CD4-positive, alpha-beta T cell treated with Interleukin-17A for 1 hour (primary cell): ENCODE measurements at regions not wholly inside any gene's neighbourhood (a gene's known extent, or its start where the extent isn't known, plus 50 kb on each side); places are given as distances from the start of the nearest gene placed in this dataset.

Source experiments
- DNase-seq: peaks from one replicate; pipeline ENCODE4 v3.0.0-alpha.2; 2020

DNA sequence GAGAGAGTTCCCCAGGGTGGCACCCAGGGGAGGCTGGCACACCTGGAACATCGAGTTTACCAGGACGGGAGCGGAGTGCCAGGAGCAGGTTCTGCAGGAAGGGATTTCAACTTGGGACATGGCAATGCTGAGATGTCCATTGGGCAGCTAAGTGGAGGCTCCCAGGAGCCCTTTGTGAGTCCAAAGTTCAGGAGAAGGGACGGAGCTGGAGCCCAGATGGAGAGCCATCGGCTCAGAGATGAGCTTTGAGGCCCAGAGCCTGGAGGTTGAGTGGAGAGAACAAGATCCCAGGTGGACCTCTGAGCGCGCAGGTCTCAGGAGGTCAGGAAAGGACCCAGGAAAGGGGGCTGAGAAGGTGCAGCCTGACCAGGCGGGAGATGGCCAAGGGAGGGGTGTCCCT is 67.5 kb upstream of the AFDN start:
- DNase-seq: no peak

DNA sequence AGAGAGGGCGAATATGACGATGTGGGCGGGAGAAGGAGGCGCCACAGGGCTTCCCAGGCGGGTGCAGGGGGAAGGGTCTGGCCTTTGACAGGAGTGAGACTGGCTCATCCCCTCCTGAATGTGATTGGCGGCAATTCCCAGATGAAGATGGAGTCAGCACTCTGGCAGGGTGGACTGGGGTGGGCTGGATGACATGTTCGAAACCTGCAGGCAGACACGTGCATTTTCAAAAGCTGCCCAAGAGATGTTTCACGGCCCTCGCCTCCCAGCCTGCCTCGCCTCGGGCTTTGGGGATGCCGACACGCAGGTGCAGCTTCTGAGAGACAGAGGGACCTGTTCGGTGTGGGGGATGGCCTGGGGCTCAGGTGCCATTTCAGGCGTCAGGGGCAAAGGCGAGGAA is 66.8 kb upstream of the AFDN start:
- DNase-seq: no peak

DNA sequence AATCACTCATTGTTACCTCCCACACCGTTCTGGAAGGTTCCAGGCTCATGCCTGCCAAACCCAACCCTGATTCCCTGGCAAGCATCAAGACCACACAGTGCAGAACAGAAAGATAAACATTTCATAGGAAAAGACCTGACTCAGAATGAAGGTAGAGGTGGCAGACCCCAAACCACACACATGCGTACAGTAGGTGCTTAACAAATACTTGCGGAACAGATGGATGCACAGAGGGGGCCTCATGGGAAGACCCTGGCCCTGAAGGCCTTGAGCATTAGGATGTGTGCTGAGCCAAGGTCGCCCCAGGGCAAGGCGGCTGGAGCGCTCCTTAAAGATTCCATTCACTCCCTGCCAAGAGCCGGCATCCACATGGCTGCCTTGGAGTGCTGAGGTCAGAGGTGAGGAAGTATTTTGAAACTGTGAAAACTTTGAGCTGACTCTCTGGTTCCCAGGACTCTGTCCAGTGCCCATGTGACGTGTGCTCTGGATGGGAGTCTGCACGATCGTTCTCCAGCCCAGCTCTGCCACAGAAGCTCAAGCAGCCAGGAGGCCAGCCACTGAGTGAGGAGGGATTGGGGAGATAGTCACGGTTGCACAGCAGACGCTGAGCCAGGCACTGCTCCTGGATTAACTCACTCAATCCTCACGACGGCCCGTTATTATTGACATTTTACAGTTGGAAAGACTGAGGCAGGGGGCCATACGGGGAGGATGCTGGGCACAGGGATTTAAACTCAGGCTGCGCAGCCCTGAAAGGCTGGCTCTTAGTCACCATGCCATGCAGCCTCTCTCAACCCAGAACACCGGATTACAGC is 65.5 kb upstream of the AFDN start:
- DNase-seq: no peak

DNA sequence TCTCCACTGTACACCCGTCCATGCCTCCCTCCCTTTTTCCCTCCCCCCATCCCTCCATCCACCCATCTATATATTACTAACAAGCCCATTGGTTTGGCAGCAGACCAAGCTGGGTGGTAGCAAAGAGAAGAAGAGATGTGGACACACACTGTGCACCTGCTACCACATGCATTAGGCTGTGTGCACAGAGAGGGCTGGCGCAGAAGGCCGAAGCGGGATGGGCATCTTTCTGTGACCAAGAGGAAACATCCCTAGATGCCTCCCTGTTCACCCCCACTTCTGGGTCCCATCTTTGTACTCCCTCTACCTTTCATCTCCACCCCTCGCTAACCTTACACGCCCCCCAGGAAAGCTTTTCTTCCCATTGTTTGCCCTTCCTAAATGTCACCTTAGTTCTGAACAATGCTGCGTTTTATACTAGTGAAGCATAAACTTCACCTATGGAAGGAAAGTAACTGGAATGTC is 64.9 kb upstream of the AFDN start:
- no peak for DNase-seq

DNA sequence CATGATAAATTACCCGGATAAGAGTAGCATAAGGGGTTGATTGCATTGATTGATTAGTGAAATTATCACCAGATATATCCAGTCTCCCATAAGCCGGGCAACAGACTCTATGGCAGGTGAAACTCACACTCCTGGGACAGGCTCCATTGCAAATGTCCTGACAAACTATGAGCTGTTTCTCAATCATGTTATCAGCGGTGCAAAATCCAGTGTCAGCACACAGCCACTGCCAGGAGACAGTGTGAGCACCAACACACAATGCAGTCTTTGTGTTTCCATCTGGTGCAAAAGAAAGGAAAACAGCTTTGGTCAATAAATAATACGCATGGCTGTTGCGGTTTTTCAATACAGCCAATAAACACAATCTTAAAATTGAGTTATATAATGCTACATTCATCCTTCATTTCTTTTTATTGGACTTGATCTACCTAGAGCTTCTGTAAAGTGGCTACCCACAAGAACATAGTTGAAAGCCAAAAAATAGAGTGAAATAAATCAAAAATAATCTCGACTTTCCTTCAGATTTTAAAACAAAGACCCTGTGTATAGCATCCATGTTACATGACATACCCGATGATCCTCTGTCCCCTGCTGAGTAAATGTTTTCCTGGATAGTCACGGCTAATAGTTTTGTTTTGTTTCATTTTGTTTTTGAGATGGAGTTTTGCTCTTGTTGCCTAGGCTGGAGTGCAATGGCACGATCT is 64.3 kb upstream of the AFDN start:
- DNase-seq: no peak

DNA sequence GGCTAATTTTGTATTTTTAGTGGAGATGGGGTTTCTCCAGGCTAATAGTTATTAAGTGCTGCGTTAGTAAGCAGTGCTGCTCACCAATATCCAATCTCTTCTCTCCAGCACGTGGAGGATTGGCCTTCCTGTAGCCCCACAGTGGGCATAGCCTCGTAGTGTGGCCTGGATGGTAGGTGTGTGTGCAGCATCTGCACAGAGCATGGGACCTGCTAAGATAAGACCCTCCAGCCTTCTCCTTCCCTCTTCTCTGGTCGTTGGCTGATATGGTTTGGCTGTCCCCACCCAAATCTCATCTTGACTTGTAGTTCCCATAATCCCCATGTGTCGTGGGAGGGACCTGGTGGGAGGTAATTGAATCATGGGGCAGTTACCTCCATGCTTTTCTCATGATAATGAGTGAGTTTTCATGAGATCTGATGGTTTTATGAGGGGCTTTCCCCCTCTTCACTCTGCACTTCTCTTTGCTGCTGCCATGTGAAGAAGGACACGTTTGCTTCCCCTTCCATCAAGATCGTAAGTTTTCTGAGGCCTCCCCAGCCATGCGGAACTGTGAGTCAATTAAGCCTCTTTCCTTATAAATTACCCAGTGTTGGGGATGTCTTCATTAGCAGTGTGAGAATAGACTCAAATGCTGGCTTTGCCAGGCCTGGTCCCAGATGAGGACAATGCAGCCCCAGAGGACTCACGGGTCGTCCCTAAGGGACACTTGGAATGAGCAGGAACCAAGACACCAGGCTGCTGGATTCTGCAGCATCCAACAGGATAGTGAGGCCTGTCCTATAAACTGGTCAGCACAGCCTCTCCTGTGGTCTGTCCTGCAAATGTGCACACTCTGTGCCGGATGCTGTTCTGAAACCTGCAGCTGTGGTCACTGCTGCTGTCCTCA is 63.4 kb upstream of the AFDN start:
- no peak for DNase-seq

DNA sequence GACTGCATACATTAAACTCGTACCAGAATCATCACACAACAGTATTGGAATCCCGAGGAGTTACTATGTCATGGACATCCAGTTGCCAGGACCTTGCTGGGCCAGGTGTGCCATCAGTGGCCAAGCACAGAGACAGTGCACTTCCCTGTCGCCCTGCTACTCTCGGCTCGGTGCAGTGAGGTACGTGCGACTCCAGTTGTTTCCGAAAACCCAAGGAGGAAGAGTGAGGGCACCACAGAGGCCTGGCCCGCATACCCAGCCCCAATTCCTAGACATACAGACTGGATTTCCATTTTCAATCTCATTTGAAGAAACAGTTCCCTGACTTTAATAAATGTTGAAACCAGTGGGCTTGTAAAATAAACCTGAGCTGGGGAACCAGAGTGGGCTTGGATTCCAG is 62.5 kb upstream of the AFDN start:
- no peak for DNase-seq

DNA sequence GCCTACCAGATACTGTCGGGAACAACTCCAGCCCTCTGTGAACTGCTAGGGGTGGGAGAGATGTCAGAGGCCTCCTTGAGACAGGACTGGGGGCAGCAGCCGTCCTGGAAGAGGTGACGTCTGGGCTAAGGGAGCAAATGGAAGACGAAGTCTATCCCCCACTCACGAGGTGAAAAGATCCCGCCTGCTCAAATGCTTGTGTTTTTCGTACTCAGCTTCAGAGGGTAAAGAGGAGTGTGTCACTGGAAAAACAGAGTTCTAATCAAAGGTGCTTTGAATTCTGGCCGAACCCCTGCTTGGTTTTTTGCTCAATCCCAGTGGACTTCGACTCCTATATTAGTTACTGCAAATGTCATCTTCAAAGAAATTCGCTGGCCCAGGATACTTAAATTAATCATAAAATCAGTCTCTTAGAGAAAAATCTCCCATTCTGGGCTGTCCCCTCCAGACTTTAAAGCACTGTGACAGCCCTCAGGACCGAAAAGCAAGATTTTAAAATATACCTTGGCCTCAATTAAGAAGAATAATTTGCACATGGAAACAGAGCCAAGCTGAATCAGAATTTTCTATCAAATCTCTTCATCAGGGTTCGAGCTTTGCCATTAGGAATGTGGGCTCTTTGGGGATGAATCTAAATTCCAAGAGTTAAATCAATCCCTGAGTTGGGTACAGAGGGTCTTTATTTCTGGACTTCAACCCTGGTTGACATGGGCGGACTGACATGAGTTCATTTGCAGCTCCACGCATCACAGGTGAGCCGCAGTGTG is 61.8 kb upstream of the AFDN start:
- DNase-seq: no peak

DNA sequence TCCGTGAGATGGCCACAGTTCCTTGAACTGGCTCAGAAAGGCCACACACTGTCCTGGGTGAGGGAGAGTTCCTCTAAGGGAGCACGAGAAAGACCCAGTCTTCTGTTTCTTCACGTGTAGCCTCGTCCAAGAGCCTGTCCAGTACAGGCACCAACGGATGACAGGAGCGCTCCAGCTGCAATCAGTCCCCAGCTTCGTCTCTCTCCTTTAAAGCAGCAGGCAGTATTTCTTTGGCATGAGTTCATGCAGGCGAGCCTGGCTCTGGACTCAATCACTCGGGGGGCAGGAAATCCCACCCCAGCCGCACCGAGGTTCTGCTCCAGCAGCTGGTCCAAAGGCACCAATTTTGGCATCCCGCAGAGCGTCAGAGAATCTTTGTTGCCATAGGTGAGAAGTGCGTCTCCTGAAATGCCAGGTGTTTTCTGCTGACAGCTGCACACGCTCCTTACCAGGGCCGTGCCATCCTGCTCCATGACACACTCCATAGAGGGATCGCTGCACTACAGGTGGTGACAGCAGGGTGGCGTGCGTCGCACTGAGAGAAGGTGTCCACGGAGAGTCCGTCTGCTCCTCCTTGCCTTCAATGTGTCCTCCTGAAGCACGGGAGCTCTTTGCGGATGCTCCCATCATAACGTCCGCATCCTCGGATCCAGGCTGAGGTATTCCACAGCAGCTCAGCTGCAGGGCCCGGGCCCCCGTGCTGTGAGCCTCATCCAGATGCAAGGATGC is 59.6 kb upstream of the AFDN start:
- no peak for DNase-seq

DNA sequence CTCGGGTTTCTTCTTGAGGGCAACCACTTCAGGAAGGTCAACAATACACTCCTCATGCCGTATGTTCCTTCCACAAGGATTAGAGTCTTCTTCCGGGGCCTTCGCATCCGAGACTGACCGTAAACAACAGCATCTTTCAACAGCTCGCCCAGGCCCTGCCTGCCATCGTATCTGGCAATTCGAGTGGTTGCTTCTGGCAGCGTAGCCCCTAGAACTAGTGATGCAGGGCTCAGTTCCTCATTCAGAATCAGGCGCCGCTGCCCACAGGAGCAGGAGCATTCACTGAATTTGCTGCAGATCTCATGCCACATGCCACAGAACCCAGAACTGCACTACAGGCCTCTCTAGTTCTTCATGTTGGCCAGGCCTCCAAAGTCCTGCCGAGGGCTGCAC is 59.0 kb upstream of the AFDN start:
- DNase-seq: no peak

DNA sequence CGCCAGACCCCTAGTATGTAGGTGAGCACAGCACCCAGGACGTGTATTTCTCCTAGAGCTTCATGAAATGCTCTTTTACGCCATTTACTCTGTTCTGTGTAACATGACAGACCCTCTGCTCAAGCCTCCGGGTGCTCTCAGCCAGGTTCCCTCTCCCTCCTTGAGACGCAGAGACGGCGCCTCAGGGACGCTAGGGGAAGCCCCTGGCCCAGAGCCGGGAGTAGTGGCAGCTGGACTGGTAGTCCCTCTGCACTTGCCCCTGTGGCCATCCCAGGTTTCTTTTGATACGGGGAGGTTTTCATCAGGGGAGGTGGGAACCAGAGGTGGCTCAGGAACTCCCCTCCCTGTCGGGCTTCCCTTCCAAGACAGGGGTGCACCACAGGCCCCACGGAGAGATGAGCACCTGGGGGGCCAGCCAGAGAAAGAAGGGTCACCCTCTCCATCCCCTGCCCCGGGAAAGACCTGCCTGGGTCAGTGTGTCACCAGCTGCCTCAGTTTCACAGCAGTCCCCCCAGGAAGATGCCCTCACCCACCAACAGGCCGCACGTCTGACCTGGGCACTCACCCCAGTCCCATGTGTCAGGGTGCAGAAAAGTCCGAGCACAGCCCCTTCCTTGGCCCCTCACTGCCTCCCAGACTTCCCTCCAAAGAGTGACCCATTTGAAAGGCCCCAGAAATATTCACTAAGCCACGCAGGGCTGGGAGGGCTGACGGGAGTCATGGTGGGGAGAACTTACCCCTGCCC is 58.1 kb upstream of the AFDN start:
- DNase-seq: no peak

DNA sequence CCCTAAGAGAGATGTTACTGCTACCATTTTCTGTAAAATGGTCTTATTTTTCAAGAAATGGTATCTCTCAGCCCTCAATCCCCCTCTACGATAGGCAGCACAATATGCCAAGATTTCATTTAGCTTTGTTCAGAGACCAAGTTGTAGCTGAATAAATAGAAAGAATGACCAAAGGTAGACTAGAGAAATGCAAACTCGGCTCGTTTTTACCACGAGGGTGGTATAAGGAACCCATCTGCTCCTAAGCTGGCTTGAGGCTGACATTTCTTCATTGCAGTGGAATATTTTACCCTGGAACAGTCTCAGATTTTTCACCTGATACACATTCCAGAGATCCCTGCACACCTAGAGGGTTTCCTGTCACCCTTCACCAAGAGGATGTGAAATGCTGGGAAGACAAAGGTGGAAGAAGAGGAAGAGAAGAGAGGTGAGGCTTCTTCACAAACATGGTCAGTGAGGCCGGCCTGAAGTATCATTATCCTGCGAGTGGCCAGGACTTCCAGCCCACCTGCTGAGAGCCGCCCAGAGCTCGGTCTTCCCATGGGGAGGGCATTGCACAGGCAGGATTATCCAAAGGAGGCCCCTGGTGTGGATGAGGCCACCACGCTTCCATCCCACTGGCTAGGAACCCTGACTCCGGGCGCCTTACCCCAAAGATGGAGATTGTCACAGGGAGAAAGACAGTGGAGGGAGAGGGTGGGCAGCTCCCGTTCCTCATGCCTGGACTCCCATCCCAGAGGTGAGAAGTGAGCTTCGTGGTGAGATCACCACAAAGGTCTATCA is 57.1 kb upstream of the AFDN start:
- no peak for DNase-seq

DNA sequence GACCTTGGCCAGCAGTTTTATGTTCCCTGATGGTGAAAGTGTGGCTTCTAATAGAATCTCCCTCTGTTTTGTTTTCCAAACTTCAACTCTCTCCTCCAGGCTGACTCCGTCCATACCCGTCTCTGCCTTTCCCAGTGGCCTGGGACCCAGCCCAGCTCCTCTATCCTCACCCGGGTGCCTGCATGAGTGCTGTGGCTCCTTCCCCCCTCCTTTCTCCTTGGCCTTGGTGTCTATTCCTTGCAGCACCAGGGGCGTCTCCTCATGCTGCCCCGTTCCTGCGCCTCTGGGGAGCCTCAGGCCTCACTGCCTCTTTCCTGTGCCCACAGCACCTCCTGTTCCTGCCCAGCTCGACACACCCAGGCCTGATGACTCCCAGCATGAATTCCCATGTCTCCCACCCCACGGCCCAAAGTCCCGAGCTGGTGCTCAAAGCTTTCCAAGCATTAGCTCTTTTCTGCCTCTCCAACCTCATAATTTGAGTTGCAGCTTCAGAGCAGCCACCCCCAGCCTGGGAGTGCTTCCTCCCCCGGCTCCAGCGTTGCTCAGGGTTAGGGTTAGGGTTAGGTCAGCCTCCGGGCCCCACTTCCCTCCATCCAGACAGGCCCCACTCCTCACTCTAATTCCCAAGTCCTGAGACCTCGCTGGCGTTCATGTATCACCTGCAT is 56.3 kb upstream of the AFDN start:
- DNase-seq: no peak

DNA sequence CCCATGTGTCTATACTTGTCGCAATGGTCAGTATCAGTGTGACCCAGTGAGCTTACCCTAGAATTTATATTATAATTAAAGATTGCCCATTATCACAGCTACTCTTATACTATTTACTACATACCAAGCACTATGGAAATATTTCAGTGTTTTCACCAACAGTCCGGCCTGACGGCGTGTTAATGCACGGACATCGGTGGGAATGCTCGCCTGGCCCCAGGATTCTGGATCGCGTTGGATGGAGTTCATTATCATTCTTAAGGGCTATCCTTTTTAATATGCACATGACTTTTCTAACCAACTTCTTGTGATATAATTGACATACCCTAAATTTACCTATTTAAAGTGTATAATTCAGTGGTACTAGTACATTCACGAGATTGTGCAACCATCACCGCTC is 51.8 kb upstream of the AFDN start:
- no peak for DNase-seq

DNA sequence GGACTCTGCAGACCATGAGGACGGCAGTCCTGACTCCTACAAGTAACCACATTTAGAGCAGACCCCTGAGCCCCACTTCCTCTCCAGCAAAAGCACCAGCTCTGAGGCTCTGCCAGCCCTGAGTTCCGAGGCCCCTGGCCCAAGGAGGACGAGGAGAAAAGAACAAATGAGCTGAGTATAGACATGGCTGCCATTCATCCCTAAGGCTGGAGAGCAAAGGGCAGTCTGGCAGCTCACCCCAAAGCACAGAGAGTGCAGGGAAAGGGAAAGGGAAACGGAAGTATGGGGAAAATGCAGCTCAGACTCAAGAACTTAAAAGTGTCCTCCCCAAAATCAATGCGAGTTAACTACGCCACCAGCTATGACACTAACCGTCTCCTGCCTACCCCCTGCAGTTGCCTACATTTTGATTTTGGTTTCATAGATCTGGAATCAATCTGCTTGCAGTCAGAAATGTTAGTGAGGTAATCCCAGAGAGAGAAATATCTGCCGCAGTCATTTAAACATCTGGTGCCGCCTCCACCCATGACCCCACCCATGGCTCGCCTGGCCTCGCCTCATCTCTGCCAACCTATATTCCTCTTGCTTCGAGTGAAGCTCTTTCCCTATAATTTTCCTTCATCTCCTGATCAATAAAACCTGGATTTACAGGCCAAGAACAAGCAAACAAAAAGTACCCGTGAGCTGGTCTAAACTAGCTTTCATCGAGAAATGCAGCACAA is 49.6 kb upstream of the AFDN start:
- DNase-seq: no peak
